ENCODE measurements at regions not wholly inside any gene's neighbourhood (a gene's known extent, or its start where the extent isn't known, plus 50 kb on each side); places are given as distances from the start of the nearest gene placed in this dataset.

- Histone ChIP-seq H3K4me3 (ENCODE audit: severe bottlenecking) (no peak overlapping the region), H3K27ac (ENCODE audit: poor library complexity, severe bottlenecking) (no peak overlapping the region), H3K27me3 (ENCODE audit: insufficient read depth, poor library complexity, severe bottlenecking) (no peaks in the 10 kb centered on the region), H3K4me1 (ENCODE audit: insufficient read depth, poor library complexity, severe bottlenecking) (peaks cover 3% of the 10 kb centered on the region), H3K9me3 (ENCODE audit: severe bottlenecking) (no peaks in the 10 kb centered on the region), H3K36me3 (ENCODE audit: low read depth) (no peaks in the 10 kb centered on the region)
- ATAC-seq (ENCODE audit: low read depth) (no peak), DNase-seq (ENCODE audit: low spot score) (no peak)
- TF ChIP-seq CTCF (IDR thresholded peaks at IDR 0.05; ENCODE audit: poor library complexity, severe bottlenecking), result no peak
Measured at GRCh38 chr7:157485361-157485831, 148.6 kb downstream of the DNAJB6 start.

GRCh38 chr7:157486007-157486755, 149.4 kb downstream of the DNAJB6 start:
- H3K27me3 ChIP-seq (ENCODE audit: insufficient read depth, poor library complexity, severe bottlenecking), result no peaks in the 10 kb centered on the region
- no peak for ATAC-seq (ENCODE audit: low read depth)
- TF ChIP-seq CTCF (IDR thresholded peaks at IDR 0.05; ENCODE audit: poor library complexity, severe bottlenecking), result no peak
- no peaks in the 10 kb centered on the region for H3K9me3 ChIP-seq (ENCODE audit: severe bottlenecking)
- H3K36me3 ChIP-seq (ENCODE audit: low read depth), result no peaks in the 10 kb centered on the region
- DNase-seq (ENCODE audit: low spot score), result no peak
- H3K4me1 ChIP-seq (ENCODE audit: insufficient read depth, poor library complexity, severe bottlenecking), result peaks cover 8% of the 10 kb centered on the region
- H3K4me3 ChIP-seq (ENCODE audit: severe bottlenecking), result no peak overlapping the region
- H3K27ac ChIP-seq (ENCODE audit: poor library complexity, severe bottlenecking), result no peak overlapping the region

- Histone ChIP-seq H3K9me3 (ENCODE audit: severe bottlenecking) (no peaks in the 10 kb centered on the region), H3K27me3 (ENCODE audit: insufficient read depth, poor library complexity, severe bottlenecking) (no peaks in the 10 kb centered on the region), H3K36me3 (ENCODE audit: low read depth) (no peaks in the 10 kb centered on the region), H3K27ac (ENCODE audit: poor library complexity, severe bottlenecking) (no peak overlapping the region), H3K4me3 (ENCODE audit: severe bottlenecking) (no peak overlapping the region), H3K4me1 (ENCODE audit: insufficient read depth, poor library complexity, severe bottlenecking) (peaks cover 8% of the 10 kb centered on the region)
- ATAC-seq (ENCODE audit: low read depth), result no peak
- TF ChIP-seq CTCF (IDR thresholded peaks at IDR 0.05; ENCODE audit: poor library complexity, severe bottlenecking), result no peak
- no peak for DNase-seq (ENCODE audit: low spot score)
Measured at GRCh38 chr7:157487046-157487770, 150.4 kb downstream of the DNAJB6 start.

- Histone ChIP-seq H3K9me3 (ENCODE audit: severe bottlenecking) (no peaks in the 10 kb centered on the region), H3K27ac (ENCODE audit: poor library complexity, severe bottlenecking) (no peak overlapping the region), H3K4me3 (ENCODE audit: severe bottlenecking) (no peak overlapping the region), H3K36me3 (ENCODE audit: low read depth) (no peaks in the 10 kb centered on the region), H3K27me3 (ENCODE audit: insufficient read depth, poor library complexity, severe bottlenecking) (no peaks in the 10 kb centered on the region), H3K4me1 (ENCODE audit: insufficient read depth, poor library complexity, severe bottlenecking) (peaks cover 8% of the 10 kb centered on the region)
- ATAC-seq (ENCODE audit: low read depth) (no peak), DNase-seq (ENCODE audit: low spot score) (no peak)
- TF ChIP-seq CTCF (IDR thresholded peaks at IDR 0.05; ENCODE audit: poor library complexity, severe bottlenecking), result no peak
Measured at GRCh38 chr7:157488281-157488680, 151.5 kb downstream of the DNAJB6 start.
